ENCODE measurements at regions not wholly inside any gene's neighbourhood (a gene's known extent, or its start where the extent isn't known, plus 50 kb on each side); places are given as distances from the start of the nearest gene placed in this dataset.
"Not testable (repeated sequence)": the region's sequence is repeated elsewhere in the genome, so short reads cannot be mapped to it uniquely, and the experiment has no call there.

- peak; percentile 69 for DNase-seq (ENCODE audit: extremely low spot score, unreplicated experiment)
- Mint-ChIP-seq H3K27me3 (peaks cover 21% of the 10 kb centered on the region), H3K9me3 (no peaks in the 10 kb centered on the region), H3K4me3 (peak overlapping the region; percentile 59), H3K36me3 (no peaks in the 10 kb centered on the region), H3K27ac (peak overlapping the region; percentile 65), H3K4me1 (ENCODE audit: unreplicated experiment) (peaks cover 26% of the 10 kb centered on the region)
- TF ChIP-seq CTCF (conservative IDR thresholded peaks at IDR 0.05) = no peak
These were observed 91.5 kb downstream of the IER5 start for GRCh38 chr1:181179987-181180365.

GRCh38 chr1:181180407-181181031 lies 92.0 kb downstream of the IER5 start:
- TF ChIP-seq CTCF (conservative IDR thresholded peaks at IDR 0.05) = no peak
- peak; percentile 59 for DNase-seq (ENCODE audit: extremely low spot score, unreplicated experiment)
- no peaks in the 10 kb centered on the region for H3K36me3 Mint-ChIP-seq
- H3K4me1 Mint-ChIP-seq (ENCODE audit: unreplicated experiment) = peaks cover 26% of the 10 kb centered on the region
- peak overlapping the region; percentile 59 for H3K4me3 Mint-ChIP-seq
- H3K27me3 Mint-ChIP-seq = peaks cover 27% of the 10 kb centered on the region
- no peaks in the 10 kb centered on the region for H3K9me3 Mint-ChIP-seq
- peak overlapping the region; percentile 65 for H3K27ac Mint-ChIP-seq

GRCh38 chr1:181181792-181182585 lies 93.5 kb downstream of the IER5 start:
- H3K27me3 Mint-ChIP-seq = peaks cover 42% of the 10 kb centered on the region
- H3K36me3 Mint-ChIP-seq = no peaks in the 10 kb centered on the region
- no peak overlapping the region for H3K27ac Mint-ChIP-seq
- no peak for TF ChIP-seq CTCF (conservative IDR thresholded peaks at IDR 0.05)
- H3K4me3 Mint-ChIP-seq = no peak overlapping the region
- peak; percentile 48 for DNase-seq (ENCODE audit: extremely low spot score, unreplicated experiment)
- peaks cover 26% of the 10 kb centered on the region for H3K4me1 Mint-ChIP-seq (ENCODE audit: unreplicated experiment)
- no peaks in the 10 kb centered on the region for H3K9me3 Mint-ChIP-seq

- no peak overlapping the region for H3K27ac Mint-ChIP-seq
- H3K4me3 Mint-ChIP-seq = no peak overlapping the region
- TF ChIP-seq CTCF (conservative IDR thresholded peaks at IDR 0.05) = no peak
- peaks cover 10% of the 10 kb centered on the region for H3K4me1 Mint-ChIP-seq (ENCODE audit: unreplicated experiment)
- H3K27me3 Mint-ChIP-seq = peaks cover 48% of the 10 kb centered on the region
- DNase-seq (ENCODE audit: extremely low spot score, unreplicated experiment) = peak; percentile 27
- H3K36me3 Mint-ChIP-seq = no peaks in the 10 kb centered on the region
- no peaks in the 10 kb centered on the region for H3K9me3 Mint-ChIP-seq
These were observed 96.1 kb downstream of the IER5 start for GRCh38 chr1:181184621-181185020.

- H3K27ac Mint-ChIP-seq = no peak overlapping the region
- no peaks in the 10 kb centered on the region for H3K9me3 Mint-ChIP-seq
These were observed 97.0 kb downstream of the IER5 start for GRCh38 chr1:181185461-181185860.

GRCh38 chr1:181186133-181186532 lies 97.6 kb downstream of the IER5 start:
- peak; percentile 8 for DNase-seq (ENCODE audit: extremely low spot score, unreplicated experiment)
- H3K9me3 Mint-ChIP-seq; H3K27ac Mint-ChIP-seq; H3K4me3 Mint-ChIP-seq; H3K4me1 Mint-ChIP-seq (ENCODE audit: unreplicated experiment); H3K36me3 Mint-ChIP-seq: not testable (repeated sequence)
- peaks cover 51% of the 10 kb centered on the region for H3K27me3 Mint-ChIP-seq

More at GRCh38 chr1:181185461-181185860, 97.0 kb downstream of the IER5 start:
- Mint-ChIP-seq H3K4me1 (ENCODE audit: unreplicated experiment) (peaks cover 2% of the 10 kb centered on the region), H3K27me3 (peaks cover 44% of the 10 kb centered on the region), H3K4me3 (no peak overlapping the region), H3K36me3 (no peaks in the 10 kb centered on the region)
- peak; percentile 45 for DNase-seq (ENCODE audit: extremely low spot score, unreplicated experiment)
- TF ChIP-seq CTCF (conservative IDR thresholded peaks at IDR 0.05) = no peak

Data from type B pancreatic cell (in vitro differentiated cells).